Common myeloid progenitor, CD34-positive (primary cell): ENCODE measurements at regions not wholly inside any gene's neighbourhood (a gene's known extent, or its start where the extent isn't known, plus 50 kb on each side); places are given as distances from the start of the nearest gene placed in this dataset.

ENCODE experiments used
- CTCF ChIA-PET: fragments of 350-600 bp; sonication (Branson Sonifier 250); formaldehyde crosslinking; loops from one replicate; lab custom pipeline; 2021; ENCODE audit warnings: antibody characterized with exemption; lab: Charles Lee
- POLR2A ChIA-PET: fragments of 350-600 bp; sonication (Branson Sonifier 250); formaldehyde crosslinking; loops from one replicate; lab custom pipeline; 2021; ENCODE audit warnings: antibody characterized with exemption; lab: Charles Lee
- DNase-seq, 3 donors: peaks; one replicate each; pipeline versions ENCODE4 v3.0.0 to v3.0.0-alpha.2; 2013
- H3K27ac ChIP-seq, 2 experiments: 1 replicate in 1 of 2; 2 replicates in 1 of 2; pipeline ENCODE4 v1.7.0; 2013; ENCODE audit warnings: inconsistent platforms in 2 of 2, low read length in 2 of 2, mild to moderate bottlenecking in 2 of 2, low read depth in 1 of 2, moderate library complexity in 1 of 2; ENCODE audit not compliant: severe bottlenecking in 2 of 2, insufficient read depth in 1 of 2, poor library complexity in 1 of 2
- H3K27me3 ChIP-seq, 5 experiments: replicated peaks in 2 of 5; 1 replicate in 3 of 5; 2 replicates in 2 of 5; pipeline versions ENCODE4 v1.6.1 to v1.7.0; 2013; ENCODE audit warnings: low read length in 4 of 5, mild to moderate bottlenecking in 2 of 5, moderate library complexity in 2 of 5, inconsistent platforms in 1 of 5; ENCODE audit not compliant: insufficient read depth in 5 of 5, control insufficient read depth in 4 of 5
- H3K36me3 ChIP-seq, 4 experiments: 1 replicate in 2 of 4; 2 replicates in 2 of 4; pipeline versions ENCODE4 v1.6.1 to v1.7.0; 2013; ENCODE audit warnings: low read length in 3 of 4, control low read depth in 1 of 4, mild to moderate bottlenecking in 1 of 4; ENCODE audit not compliant: control insufficient read depth in 4 of 4, insufficient read depth in 4 of 4
- H3K4me1 ChIP-seq, 4 experiments: 1 replicate in 3 of 4; 2 replicates in 1 of 4; pipeline versions ENCODE4 v1.6.1 to v1.7.1; 2013; ENCODE audit warnings: low read length in 3 of 4, mild to moderate bottlenecking in 3 of 4, control low read depth in 1 of 4, inconsistent platforms in 1 of 4, moderate library complexity in 1 of 4; ENCODE audit not compliant: control insufficient read depth in 4 of 4, insufficient read depth in 4 of 4; ENCODE audit errors: control extremely low read depth in 1 of 4
- H3K4me3 ChIP-seq, 7 experiments: 1 replicate in 4 of 7; 2 replicates in 3 of 7; pipeline versions ENCODE4 v1.5.1 to v1.7.0; 2013; ENCODE audit warnings: mild to moderate bottlenecking in 7 of 7, low read length in 6 of 7, moderate library complexity in 6 of 7, inconsistent platforms in 2 of 7, low read depth in 2 of 7, control low read depth in 1 of 7; ENCODE audit not compliant: insufficient read depth in 4 of 7, control insufficient read depth in 1 of 7; ENCODE audit errors: extremely low read depth in 1 of 7
- H3K9me3 ChIP-seq, 5 experiments: 1 replicate in 4 of 5; 2 replicates in 1 of 5; pipeline versions ENCODE4 v1.6.1 to v1.7.1; 2013; ENCODE audit warnings: low read length in 4 of 5, mild to moderate bottlenecking in 2 of 5, inconsistent platforms in 1 of 5, low read depth in 1 of 5, moderate library complexity in 1 of 5; ENCODE audit not compliant: control insufficient read depth in 4 of 5, insufficient read depth in 2 of 5; ENCODE audit errors: control extremely low read depth in 1 of 5
- WGBS: methylation state at CpG from one replicate; pipeline ENCODE4 v1.1.5; 2013; ENCODE audit not compliant: insufficient coverage; 5-methylcytosine and 5-hydroxymethylcytosine counted together

DNA sequence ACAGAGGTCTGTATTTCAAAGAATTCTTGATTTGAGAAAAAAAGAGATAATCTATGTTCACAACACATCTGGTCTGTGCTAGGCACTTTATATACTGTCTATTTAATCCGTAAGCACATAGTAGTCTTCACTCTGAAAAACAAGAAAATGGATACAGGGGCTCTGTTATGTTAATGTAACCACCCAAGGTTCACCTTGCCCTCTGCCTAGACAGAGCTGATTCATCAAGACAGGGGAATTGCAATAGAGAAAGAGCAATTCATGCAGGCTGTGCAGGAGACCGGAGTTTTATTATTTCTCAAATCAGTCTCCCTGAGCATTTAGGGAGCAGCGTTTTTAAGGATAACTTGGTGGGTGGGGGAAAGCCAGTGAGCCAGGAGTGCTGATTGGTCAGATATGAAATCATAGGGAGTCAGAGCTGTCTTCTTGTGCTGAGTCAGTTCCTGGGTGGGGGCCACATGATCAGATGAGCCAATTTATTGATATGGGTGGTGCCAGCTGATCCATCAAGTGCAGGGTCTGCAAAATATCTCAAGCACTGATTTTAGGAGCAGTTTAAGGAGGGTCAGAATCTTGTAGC, 92.9 kb upstream of the TNIP3 start:
- Histone ChIP-seq H3K9me3 (no peaks in the 10 kb centered on the region), H3K4me3 (no peak overlapping the region), H3K27me3 (no peaks in the 10 kb centered on the region), H3K27ac (no peak overlapping the region), H3K4me1 (peaks cover 0 to 10% (median 3%) of the 10 kb centered on the region in 4 experiments), H3K36me3 (no peaks in the 10 kb centered on the region)
- ChIA-PET POLR2A (no interaction called here), CTCF (no interaction called here)
- 96% methylated on average over 2 of the region's 3 CpGs for WGBS
- DNase-seq, result no peak

DNA sequence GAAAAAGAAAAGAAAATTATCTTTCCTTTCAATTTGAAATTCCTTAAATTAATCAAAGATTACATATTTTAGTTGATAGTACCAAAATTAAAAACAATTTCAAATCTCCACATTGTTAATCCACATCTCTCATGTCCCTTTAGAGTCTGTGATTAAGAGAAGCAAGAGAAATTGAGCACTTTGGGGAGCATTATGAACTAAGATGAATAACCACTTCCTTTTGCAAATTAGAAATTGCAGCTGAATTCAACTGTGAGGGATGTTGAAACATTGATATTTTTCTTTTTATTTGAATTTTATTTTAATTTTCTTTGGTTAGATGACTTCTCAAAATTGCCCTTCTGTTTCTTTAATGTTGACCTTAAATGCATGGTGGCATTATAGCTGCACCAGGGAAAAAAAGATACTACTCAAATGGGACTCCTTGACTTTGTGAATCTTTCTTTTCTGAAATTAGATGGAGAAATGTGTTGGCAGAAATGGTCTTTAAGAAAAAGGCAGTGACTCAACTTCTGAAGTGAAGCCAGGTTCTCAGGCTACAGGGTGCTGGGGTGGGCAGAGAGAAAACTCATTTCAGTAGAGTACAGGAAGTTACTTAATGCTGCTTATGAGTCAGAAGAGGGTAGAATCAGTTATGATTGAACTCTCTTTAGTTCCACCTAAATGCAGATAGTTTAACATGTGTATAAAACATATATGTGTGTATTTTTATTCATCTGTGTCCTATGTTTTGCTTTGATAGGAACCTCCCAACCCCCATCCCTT, 92.0 kb upstream of the TNIP3 start:
- H3K4me3 ChIP-seq, result no peak overlapping the region
- no peak overlapping the region for H3K27ac ChIP-seq
- H3K36me3 ChIP-seq, result no peaks in the 10 kb centered on the region
- DNase-seq, result peak; percentile 40 to 85 (median 84)
- no peaks in the 10 kb centered on the region for H3K9me3 ChIP-seq
- no peaks in the 10 kb centered on the region for H3K27me3 ChIP-seq
- ChIA-PET POLR2A (no interaction called here), CTCF (interaction anchor here (1.8 kb wide), 1 partner anchor 63 kb away, joined by 6 read pairs; no protein-coding TSS in a partner anchor)
- H3K4me1 ChIP-seq, result peaks cover 0 to 10% (median 3%) of the 10 kb centered on the region in 4 experiments

DNA sequence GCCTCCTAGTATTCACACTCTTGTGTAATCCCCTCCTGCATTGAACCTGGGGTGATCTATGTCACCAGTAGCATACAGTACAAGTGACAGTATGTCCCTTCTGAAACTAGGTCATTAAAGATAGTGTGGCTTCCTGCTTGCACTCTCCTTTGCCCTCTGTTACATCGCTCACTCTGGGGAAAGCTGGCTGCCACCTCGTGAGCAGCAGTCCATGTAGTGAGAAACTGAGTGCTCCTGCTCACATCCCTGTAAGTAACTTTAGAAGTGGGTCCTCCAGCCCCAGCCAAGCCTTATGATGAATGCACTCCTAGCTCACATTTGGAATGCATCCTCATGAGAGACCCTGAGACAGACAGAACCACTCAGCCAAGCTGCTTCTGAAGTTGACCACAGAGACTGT, 89.8 kb upstream of the TNIP3 start:
- Histone ChIP-seq H3K9me3 (no peaks in the 10 kb centered on the region), H3K36me3 (no peaks in the 10 kb centered on the region), H3K4me3 (no peak overlapping the region), H3K27me3 (no peaks in the 10 kb centered on the region), H3K27ac (no peak overlapping the region), H3K4me1 (peaks cover 0 to 10% (median 3%) of the 10 kb centered on the region in 4 experiments)
- no peak for DNase-seq
- ChIA-PET POLR2A (no interaction called here), CTCF (interaction anchor here (1.0 to 2.2 kb wide), 6 partner anchors 11 to 1099 kb away, joined by 3 to 11 read pairs (median 4); no protein-coding TSS in a partner anchor)
- 88% methylated on average over 2 of the region's 2 CpGs for WGBS

DNA sequence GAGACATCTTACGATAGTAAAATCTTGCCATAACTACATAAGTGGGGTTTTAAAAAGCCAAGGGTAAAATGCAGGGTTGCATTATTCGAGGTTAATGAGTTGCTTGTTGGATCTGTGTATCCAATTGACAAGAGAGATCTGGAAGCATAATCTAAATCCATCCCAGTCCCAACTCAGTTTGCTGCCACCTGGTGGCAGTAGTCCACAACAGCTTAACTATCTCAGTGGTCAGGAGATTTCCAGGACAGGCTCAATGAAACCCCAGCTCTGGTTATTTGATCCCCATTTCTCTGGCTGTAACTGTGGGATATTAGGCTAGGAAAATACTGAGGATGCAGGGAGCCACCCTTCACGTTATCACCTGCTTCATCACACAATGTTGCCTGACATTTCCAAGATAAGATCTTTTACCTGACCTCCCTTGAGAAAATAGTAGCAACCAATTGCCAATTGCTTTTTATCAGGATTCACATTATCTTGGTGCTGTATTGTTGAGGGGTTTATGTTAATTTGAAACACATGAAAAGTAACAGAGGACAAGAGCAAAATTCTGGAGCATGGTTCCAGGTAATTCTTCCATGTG, 88.2 kb upstream of the TNIP3 start:
- Histone ChIP-seq H3K27ac (no peak overlapping the region), H3K9me3 (no peaks in the 10 kb centered on the region), H3K27me3 (no peaks in the 10 kb centered on the region), H3K36me3 (no peaks in the 10 kb centered on the region), H3K4me1 (peaks cover 0 to 10% (median 3%) of the 10 kb centered on the region in 4 experiments), H3K4me3 (no peak overlapping the region)
- peak; percentile 44 to 68 (median 58) for DNase-seq
- no CpG with 5 or more reads among the region's 3 CpGs for WGBS
- CTCF ChIA-PET, result interaction anchor here (1.0 to 2.9 kb wide), 6 partner anchors 9 to 60 kb away, joined by 3 to 11 read pairs (median 4); no protein-coding TSS in a partner anchor
- POLR2A ChIA-PET, result no interaction called here

DNA sequence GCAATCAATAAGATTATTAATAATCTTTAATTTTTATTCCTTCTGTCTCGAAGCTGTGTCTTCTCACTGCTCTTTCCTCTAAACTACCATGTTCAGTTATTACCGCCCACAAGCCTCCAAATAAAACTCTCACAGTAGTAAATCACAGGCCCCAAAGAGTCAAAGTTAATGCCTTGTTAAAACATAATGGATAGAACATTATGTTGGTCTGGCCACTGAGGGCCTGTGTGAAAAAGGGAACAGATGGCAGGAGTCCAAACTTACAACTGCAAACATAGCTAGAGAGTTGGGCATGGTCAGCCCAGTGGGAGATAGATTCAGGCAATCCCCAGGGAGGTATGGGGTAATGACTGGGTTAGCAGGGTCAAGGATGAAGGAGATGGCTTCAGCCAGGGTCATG, 84.6 kb upstream of the TNIP3 start:
- CTCF ChIA-PET, result interaction anchor here (1.0 to 1.1 kb wide), 2 partner anchors 29 to 56 kb away, joined by 3 read pairs; no protein-coding TSS in a partner anchor
- Histone ChIP-seq H3K4me1 (no peaks in the 10 kb centered on the region), H3K27ac (no peak overlapping the region), H3K36me3 (no peaks in the 10 kb centered on the region), H3K27me3 (no peaks in the 10 kb centered on the region), H3K9me3 (no peaks in the 10 kb centered on the region), H3K4me3 (no peak overlapping the region)
- POLR2A ChIA-PET, result no interaction called here
- DNase-seq, result no peak
- 100% methylated on average over 1 of the region's 2 CpGs for WGBS

DNA sequence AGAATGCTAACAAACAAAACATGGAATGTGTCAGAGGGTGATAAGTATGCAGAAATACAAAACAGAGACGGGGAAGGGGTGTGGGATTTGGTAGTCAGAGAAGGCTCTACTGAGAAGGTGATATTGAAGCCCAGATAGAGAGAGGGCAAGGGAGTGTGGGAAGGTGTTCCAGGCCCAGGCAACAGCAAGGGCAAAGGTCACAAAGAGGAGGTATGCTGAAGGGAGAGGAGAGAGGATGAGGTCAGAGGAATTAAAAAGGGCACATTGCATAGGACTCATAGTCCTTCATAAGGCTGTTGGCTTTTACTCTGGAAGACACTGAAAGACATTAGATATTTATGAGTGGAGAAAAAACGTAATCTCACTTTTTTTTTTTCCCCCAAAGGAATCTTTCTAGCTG, 82.6 kb upstream of the TNIP3 start:
- Histone ChIP-seq H3K27ac (no peak overlapping the region), H3K36me3 (no peaks in the 10 kb centered on the region), H3K4me3 (no peak overlapping the region), H3K9me3 (no peaks in the 10 kb centered on the region), H3K4me1 (no peaks in the 10 kb centered on the region), H3K27me3 (no peaks in the 10 kb centered on the region)
- DNase-seq, result no peak
- CTCF ChIA-PET, result interaction anchor here (0.6 to 1.5 kb wide), 2 partner anchors 51 to 607 kb away, joined by 3 to 4 read pairs; no protein-coding TSS in a partner anchor
- 100% methylated on average over 2 of the region's 2 CpGs for WGBS
- POLR2A ChIA-PET, result no interaction called here

DNA sequence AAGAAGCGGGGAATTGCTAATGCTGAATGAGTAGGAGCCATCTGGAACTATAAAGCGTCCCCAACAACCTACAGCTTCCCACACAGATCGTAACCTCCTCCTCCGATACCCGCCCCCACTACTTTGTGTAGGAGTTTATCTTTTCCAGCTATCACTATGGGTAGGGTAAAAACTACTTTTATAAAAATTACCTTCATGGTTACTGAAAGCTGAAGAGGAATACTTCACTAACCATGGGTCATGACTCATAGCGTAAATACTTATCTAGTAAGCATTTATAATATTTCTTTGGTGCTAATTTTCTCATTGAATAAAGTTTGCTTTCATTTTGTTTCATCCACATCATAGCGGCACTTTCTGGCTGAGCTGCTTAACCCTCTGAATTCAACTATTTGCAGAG, 79.4 kb upstream of the TNIP3 start:
- Histone ChIP-seq H3K36me3 (no peaks in the 10 kb centered on the region), H3K4me1 (no peaks in the 10 kb centered on the region), H3K9me3 (no peaks in the 10 kb centered on the region), H3K4me3 (no peak overlapping the region), H3K27ac (no peak overlapping the region), H3K27me3 (no peaks in the 10 kb centered on the region)
- no CpG with 5 or more reads among the region's 7 CpGs for WGBS
- DNase-seq, result no peak
- ChIA-PET CTCF (interaction anchor here (1.0 to 2.9 kb wide), 3 partner anchors 8 to 16 kb away, joined by 3 to 11 read pairs (median 4); no protein-coding TSS in a partner anchor), POLR2A (no interaction called here)
